Gastrocnemius medialis (tissue), 4 donors: ENCODE measurements at regions not wholly inside any gene's neighbourhood (a gene's known extent, or its start where the extent isn't known, plus 50 kb on each side); places are given as distances from the start of the nearest gene placed in this dataset.

ENCODE experiments used
- CTCF ChIP-seq, 5 experiments: fragments of 450-650 bp in 3 of 5; fragments of 200-600 bp in 2 of 5; sonication (generic) in 2 of 5; IDR thresholded peaks in 4 of 5; conservative IDR thresholded peaks in 1 of 5; 1 replicate in 4 of 5; 2 replicates in 1 of 5; pipeline ENCODE4 v1.5.1; 2016 to 2019; ENCODE audit warnings: antibody characterized with exemption in 5 of 5, mild to moderate bottlenecking in 3 of 5, moderate library complexity in 3 of 5
- POLR2A ChIP-seq, 2 donors: fragments of 450-650 bp; IDR thresholded peaks; one replicate each; pipeline ENCODE4 v1.6.1; 2017; ENCODE audit warnings: antibody characterized with exemption in 2 of 2, mild to moderate bottlenecking in 2 of 2, moderate library complexity in 2 of 2

- TF ChIP-seq CTCF (IDR thresholded peaks at IDR 0.05 in 4 of 5, conservative IDR thresholded peaks at IDR 0.05 in 1 of 5) (no peak), POLR2A (IDR thresholded peaks at IDR 0.05) (no peak)
Measured at GRCh38 chr2:120850551-120850950, 114.9 kb downstream of the GLI2 start.
